Tibial artery (tissue), 4 donors: ENCODE measurements at regions not wholly inside any gene's neighbourhood (a gene's known extent, or its start where the extent isn't known, plus 50 kb on each side); places are given as distances from the start of the nearest gene placed in this dataset.

Experiments used
- DNase-seq, 2 donors: peaks; one replicate each; pipeline ENCODE4 v3.0.0-alpha.2; 2019
- H3K27ac ChIP-seq, 2 donors: fragments of 200-600 bp; sonication (generic) in 1 of 2; 1 replicate in 1 of 2; 2 replicates in 1 of 2; pipeline ENCODE4 v1.5.1; 2018 to 2019; ENCODE audit warnings: mild to moderate bottlenecking in 1 of 2
- H3K27me3 ChIP-seq, 2 donors: fragments of 200-600 bp; sonication (generic) in 1 of 2; one replicate each; pipeline versions ENCODE4 v1.5.1 to v1.6.0; 2016 to 2019
- H3K36me3 ChIP-seq, 3 donors: fragments of 200-600 bp; sonication (generic) in 2 of 3; one replicate each; pipeline ENCODE4 v1.5.1; 2016 to 2019; ENCODE audit warnings: mild to moderate bottlenecking in 2 of 3
- H3K4me1 ChIP-seq, 4 donors: fragments of 200-600 bp; sonication (generic) in 2 of 4; 1 replicate in 3 of 4; 2 replicates in 1 of 4; pipeline ENCODE4 v1.5.1; 2016 to 2019
- H3K4me3 ChIP-seq, 2 donors: fragments of 200-600 bp; sonication (generic) in 1 of 2; 1 replicate in 1 of 2; 2 replicates in 1 of 2; pipeline ENCODE4 v1.5.1; 2018 to 2019; ENCODE audit warnings: mild to moderate bottlenecking in 2 of 2
- H3K9me3 ChIP-seq, 3 donors: fragments of 200-600 bp; sonication (generic) in 1 of 3; one replicate each; pipeline ENCODE4 v1.5.1; 2016 to 2019
- CTCF ChIP-seq, 2 experiments: fragments of 200-600 bp in 1 of 2; fragments of 450-650 bp in 1 of 2; IDR thresholded peaks; one replicate each; pipeline ENCODE4 v1.5.1; 2017 to 2019; ENCODE audit warnings: antibody characterized with exemption in 2 of 2, mild to moderate bottlenecking in 1 of 2, moderate library complexity in 1 of 2
- intact Hi-C: fragments of 100-400 bp; cut with DNase I; formaldehyde crosslinking; loops from one replicate; pipeline ENCODE4 v1.15.0; 2023; ENCODE audit warnings: low total_unique reads

GRCh38 chr10:31149835-31150512 is 118.3 kb upstream of the ZNF438 start:
- H3K27me3 ChIP-seq: no peaks in the 10 kb centered on the region
- no peak overlapping the region for H3K27ac ChIP-seq
- no peak overlapping the region for H3K4me3 ChIP-seq
- H3K9me3 ChIP-seq: no peaks in the 10 kb centered on the region
- no peak for TF ChIP-seq CTCF (IDR thresholded peaks at IDR 0.05)
- no peak for DNase-seq
- intact Hi-C loops: no loop called here
- peaks cover 0 to 12% (median 6%) of the 10 kb centered on the region in 4 donors for H3K4me1 ChIP-seq
- H3K36me3 ChIP-seq: no peaks in the 10 kb centered on the region

- no peak for DNase-seq
- intact Hi-C loops: no loop called here
- no peak for TF ChIP-seq CTCF (IDR thresholded peaks at IDR 0.05)
- peaks cover 0 to 9% (median 4%) of the 10 kb centered on the region in 4 donors for H3K4me1 ChIP-seq
- no peaks in the 10 kb centered on the region for H3K9me3 ChIP-seq
- H3K27me3 ChIP-seq: no peaks in the 10 kb centered on the region
- no peak overlapping the region for H3K4me3 ChIP-seq
- no peak overlapping the region for H3K27ac ChIP-seq
- H3K36me3 ChIP-seq: no peaks in the 10 kb centered on the region
Measured at GRCh38 chr10:31151301-31151700, 119.6 kb upstream of the ZNF438 start.

GRCh38 chr10:31152421-31153135 is 120.9 kb upstream of the ZNF438 start:
- H3K4me1 ChIP-seq: peaks cover 0 to 8% (median 2%) of the 10 kb centered on the region in 4 donors
- intact Hi-C loops: no loop called here
- H3K4me3 ChIP-seq: no peak overlapping the region
- no peak for TF ChIP-seq CTCF (IDR thresholded peaks at IDR 0.05)
- H3K27ac ChIP-seq: no peak overlapping the region
- no peak for DNase-seq
- H3K36me3 ChIP-seq: no peaks in the 10 kb centered on the region
- H3K9me3 ChIP-seq: no peaks in the 10 kb centered on the region
- H3K27me3 ChIP-seq: no peaks in the 10 kb centered on the region

GRCh38 chr10:31153161-31153560 is 121.5 kb upstream of the ZNF438 start:
- intact Hi-C loops: no loop called here
- no peaks in the 10 kb centered on the region for H3K27me3 ChIP-seq
- no peak overlapping the region for H3K27ac ChIP-seq
- TF ChIP-seq CTCF (IDR thresholded peaks at IDR 0.05): no peak
- H3K36me3 ChIP-seq: no peaks in the 10 kb centered on the region
- DNase-seq: no peak
- no peak overlapping the region for H3K4me3 ChIP-seq
- H3K9me3 ChIP-seq: no peaks in the 10 kb centered on the region
- H3K4me1 ChIP-seq: peaks cover 0 to 10% (median 7%) of the 10 kb centered on the region in 4 donors

GRCh38 chr10:31153692-31154091 is 122.0 kb upstream of the ZNF438 start:
- DNase-seq: no peak
- TF ChIP-seq CTCF (IDR thresholded peaks at IDR 0.05): no peak
- Histone ChIP-seq H3K9me3 (no peaks in the 10 kb centered on the region), H3K27ac (no peak overlapping the region), H3K4me3 (no peak overlapping the region), H3K36me3 (no peaks in the 10 kb centered on the region), H3K27me3 (no peaks in the 10 kb centered on the region), H3K4me1 (peaks cover 0 to 10% (median 7%) of the 10 kb centered on the region in 4 donors)
- intact Hi-C loops: no loop called here
